Stimulated activated CD4-positive, alpha-beta T cell treated with anti-CD3 and anti-CD28 coated beads, Interleukin-4, amount 100 ng/mL, for 48 hours (primary cell): ENCODE measurements at regions not wholly inside any gene's neighbourhood (a gene's known extent, or its start where the extent isn't known, plus 50 kb on each side); places are given as distances from the start of the nearest gene placed in this dataset.

ENCODE experiments used
- DNase-seq, 2 donors: peaks; one replicate each; pipeline ENCODE4 v3.0.0-alpha.2; 2020; ENCODE audit warnings: low read depth in 2 of 2

GRCh38 chr11:92753161-92753560 lies 216.3 kb upstream of the MTNR1B start:
- DNase-seq = no peak

DNA sequence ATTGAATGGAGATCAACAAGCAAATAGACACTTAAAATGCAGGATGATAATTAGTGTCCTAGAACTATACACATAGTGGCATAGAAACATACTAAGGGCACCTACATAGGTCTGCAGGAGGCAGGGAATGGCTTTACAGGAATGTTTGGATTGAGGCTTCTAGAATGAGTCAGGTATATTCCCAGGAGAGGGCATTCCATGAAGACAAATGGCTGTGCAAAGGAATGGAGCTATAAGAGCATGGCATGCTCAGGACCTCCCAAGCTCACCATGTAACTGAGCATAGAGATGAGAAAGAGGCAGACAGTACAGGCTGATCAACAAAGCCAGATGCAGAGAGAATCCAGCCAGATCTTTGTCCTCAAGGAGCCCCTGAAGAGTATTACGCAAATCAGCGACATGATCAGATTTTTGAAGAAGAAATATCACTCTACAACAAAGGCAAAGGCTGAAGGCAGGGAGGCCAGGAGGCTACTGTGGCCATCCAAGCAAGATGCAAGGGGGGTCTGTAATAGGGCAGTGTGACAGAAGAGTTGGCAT lies 211.1 kb upstream of the MTNR1B start:
- DNase-seq = no peak

DNA sequence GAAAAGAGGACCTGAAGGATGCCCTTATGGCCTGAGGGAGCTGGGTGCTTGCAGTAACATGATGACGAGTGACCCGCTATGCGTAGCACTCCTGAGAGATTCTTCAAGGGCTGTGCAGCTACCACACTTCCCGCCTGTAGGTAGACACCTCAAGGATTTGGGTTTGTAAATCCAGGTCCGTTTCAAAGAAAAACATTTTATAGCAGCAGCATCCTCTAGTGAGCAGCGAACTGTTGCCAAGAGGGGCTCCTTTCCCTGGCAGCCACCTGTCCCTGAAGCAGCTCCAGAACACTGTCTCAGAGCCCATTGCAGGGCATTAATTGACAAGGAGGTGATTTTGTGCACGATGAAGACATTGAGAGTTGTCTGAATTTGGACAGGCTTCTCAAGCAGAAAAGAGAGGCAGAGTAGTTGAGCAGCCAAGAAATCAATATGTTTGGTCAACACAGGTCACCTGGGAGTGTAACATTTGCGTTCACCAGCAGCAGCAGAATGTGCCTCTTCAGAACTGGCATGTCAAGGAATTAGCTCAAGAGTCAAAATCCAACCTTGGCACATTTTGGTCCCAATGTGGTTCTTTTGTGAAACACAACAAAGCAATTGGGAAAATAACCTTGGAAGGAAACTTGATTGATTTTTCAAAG lies 209.8 kb upstream of the MTNR1B start:
- DNase-seq = no peak

GRCh38 chr11:92762121-92762540 lies 207.3 kb upstream of the MTNR1B start:
- no peak for DNase-seq

GRCh38 chr11:92763336-92763735 lies 206.1 kb upstream of the MTNR1B start:
- DNase-seq = no peak

GRCh38 chr11:92764128-92764527 lies 205.3 kb upstream of the MTNR1B start:
- no peak for DNase-seq

DNA sequence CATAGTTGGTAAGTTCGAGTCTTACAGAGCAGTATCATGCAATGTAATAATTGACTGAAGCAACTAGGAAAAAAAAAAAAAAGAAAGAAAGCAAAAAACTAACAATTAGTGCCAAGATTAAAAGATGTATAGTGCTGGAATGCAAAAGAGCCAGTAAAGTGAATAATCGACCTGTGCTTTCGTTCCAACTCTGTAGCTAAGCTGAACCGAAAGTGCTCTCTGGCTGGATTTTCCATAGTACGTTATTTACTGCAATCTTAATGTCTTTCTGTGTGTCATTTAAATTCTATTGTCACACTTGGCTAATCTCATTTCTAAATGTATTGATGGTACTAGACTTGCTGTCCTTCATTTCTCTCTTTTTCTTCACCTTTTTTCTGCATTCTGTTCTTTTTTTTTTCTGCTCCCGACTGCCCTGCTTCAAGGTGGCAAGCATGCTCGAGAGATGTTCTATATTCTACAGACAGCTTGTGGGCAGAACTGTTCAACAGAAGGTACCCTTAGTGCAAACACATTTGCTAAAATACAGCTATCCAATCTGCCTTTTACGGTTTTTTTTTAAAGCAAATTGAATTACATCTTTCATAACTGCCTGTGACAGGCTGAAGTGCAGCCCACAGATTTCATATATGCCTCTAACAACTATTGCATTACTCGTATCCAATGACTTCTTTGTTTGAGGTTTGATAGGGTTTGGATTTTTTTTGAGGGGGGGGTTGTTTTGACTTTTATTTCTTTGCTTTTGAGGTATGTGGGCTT lies 204.2 kb upstream of the MTNR1B start:
- DNase-seq = no peak

DNA sequence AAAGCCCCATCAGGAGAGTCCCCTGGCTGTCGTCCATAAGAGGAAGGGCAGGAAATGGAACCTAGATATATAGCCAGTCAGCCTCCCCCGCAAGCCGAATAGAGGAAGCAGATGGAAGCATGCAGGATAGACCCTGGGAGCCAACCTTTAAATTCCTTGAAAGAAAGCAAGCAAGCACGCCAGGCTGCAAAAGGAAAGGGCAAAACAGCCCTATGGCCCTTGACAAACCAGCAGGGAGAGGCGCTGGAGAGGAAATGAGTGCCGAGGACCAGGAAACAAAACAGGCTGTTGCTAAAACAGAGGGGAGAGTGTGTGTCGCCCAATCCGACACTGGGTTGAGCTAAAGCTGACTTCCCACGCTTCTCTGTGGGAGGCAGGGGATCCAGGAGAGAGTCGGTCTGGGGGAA lies 203.5 kb upstream of the MTNR1B start:
- no peak for DNase-seq

- no peak for DNase-seq
Observed at GRCh38 chr11:92766698-92767097, 202.8 kb upstream of the MTNR1B start.

GRCh38 chr11:92767416-92767815 lies 202.0 kb upstream of the MTNR1B start:
- DNase-seq = no peak

GRCh38 chr11:92768121-92768840 lies 201.2 kb upstream of the MTNR1B start:
- DNase-seq = no peak

DNA sequence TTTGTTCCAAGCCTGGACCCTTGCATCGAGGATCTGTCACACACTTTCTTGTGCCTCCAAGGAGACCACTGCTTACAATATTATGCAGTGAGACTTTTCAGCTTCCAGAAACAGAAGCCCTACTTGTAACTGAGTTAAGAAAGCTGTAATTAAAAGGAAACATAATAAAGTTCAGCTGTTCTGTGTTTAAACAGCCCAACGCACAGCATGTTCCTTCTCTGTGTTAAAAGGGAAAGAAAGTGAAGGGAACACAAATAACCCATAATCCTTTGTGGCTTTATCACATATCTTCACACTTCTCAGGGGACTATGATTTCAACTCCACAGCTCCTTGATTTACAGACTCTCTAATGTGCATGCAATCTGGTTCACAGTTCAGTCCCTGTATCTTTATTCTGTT lies 200.3 kb upstream of the MTNR1B start:
- DNase-seq = no peak

GRCh38 chr11:92770419-92770818 lies 199.0 kb upstream of the MTNR1B start:
- DNase-seq = no peak

GRCh38 chr11:92770981-92771380 lies 198.5 kb upstream of the MTNR1B start:
- DNase-seq = no peak

DNA sequence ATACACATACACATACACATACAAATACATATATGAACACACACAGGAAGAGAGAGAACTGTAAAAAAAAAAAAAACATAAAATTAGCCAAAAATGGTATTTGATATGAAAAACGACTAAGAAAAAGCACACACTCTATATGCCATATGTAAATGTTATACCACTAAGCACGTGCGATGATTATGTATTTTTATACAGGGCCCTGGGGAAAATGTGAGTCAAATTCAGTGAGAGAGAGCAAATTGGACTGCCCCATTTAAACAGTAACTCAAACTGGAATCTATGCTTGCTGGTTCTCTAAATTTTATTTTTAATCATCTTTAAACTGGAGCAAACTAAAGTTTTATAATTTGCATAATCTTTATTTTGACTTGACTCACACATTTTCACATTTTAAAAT lies 197.8 kb upstream of the MTNR1B start:
- no peak for DNase-seq

DNA sequence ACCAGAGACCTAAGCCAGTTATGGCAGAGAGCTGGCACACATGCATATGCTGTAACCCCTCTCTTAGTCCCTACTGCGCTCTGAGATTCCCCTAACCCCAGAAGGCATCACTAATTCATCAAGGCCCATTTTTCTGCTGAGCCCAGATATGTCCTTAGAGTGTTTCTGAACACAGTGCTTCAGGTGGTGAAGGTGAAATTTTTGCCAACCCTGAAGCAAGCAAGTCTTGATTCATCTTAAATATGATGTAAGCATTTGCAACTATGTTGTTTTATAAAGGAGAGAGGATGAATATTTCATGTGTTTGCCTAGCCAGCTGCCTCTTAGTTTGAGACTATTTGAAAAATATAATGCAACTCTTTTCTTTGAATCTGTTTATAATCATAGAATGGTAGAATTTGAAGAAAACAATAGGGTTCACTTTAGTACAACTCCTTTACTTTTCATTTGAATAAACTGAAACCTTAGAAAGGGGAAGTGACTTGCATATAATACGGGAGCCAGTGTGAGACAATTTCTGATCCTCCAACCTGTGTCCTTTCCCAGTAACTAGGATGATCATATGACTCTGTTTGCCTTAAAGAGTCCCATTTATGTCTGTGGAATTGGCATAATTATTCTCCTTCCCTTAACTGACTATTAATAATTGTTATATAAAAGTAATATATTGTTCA lies 194.3 kb upstream of the MTNR1B start:
- no peak for DNase-seq

- no peak for DNase-seq
Observed at GRCh38 chr11:92776676-92777075, 192.8 kb upstream of the MTNR1B start.

DNA sequence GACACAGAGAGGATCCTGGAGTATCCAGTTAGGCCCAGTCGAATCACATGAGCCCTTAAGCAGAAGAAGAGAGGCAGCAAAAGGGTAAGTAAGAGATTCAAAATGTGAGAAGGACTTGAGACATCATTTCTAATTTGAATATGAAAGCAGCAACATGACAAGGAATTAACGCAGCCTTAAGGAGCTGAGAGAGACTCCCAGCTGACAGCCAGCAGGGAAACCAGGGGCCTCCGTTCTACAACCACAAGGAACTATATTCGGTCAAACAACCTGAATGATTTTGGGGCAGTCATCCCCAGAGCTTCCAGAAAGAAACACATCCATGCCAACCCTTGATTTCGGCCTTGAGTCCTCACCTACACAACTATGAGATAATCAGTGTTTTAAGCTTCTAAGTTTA lies 189.7 kb upstream of the MTNR1B start:
- no peak for DNase-seq

DNA sequence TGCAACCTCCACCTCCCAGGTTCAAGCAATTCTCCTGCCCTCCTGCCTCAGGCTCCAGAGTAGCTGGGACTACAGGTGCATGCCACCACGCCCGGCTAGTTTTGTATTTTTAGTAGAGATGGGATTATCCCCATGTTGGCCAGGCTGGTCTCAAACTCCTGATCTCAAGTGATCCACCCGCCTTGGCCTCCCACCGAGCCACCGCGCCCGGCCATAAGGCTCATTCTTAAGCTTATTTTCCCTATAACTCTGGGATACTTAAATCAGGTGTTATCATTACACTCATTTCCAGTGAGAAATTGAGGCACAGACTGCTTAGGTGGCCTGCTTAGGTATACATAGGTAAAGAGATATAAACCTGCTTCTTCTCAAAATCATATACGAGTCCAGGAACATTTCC lies 188.3 kb upstream of the MTNR1B start:
- DNase-seq = no peak

- no peak for DNase-seq
Observed at GRCh38 chr11:92782806-92783205, 186.6 kb upstream of the MTNR1B start.

GRCh38 chr11:92784331-92784730 lies 185.1 kb upstream of the MTNR1B start:
- no peak for DNase-seq

DNA sequence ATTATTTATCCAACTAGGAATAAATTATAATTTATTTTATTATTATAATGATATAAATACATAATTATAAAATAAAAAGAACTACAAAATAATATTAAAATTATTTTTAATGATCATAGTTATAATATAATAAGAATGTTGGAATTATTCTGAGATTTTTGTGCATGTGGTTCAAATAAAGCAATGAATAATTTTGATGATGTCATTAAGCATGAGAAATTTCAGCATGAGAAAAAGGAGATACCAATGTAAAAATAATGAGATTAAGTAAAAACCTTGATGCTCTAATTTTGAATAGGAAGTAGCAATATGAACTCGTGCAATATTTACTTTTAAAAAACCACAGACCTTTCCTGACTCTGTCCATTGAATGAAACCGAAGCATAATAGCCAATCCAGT lies 181.8 kb upstream of the MTNR1B start:
- DNase-seq = no peak
